GM19438 (cell line): ENCODE measurements at regions not wholly inside any gene's neighbourhood (a gene's known extent, or its start where the extent isn't known, plus 50 kb on each side); places are given as distances from the start of the nearest gene placed in this dataset.

ENCODE experiments used
- ATAC-seq: cut with Tn5 transposase; IDR thresholded peaks from one replicate; pipeline ENCODE4 v1.9.1; 2021; ENCODE audit warnings: low read depth; ENCODE audit not compliant: unreplicated experiment

GRCh38 chr5:168188182-168188581, 103.3 kb upstream of the WWC1 start:
- ATAC-seq: no peak

- no peak for ATAC-seq
Measured at GRCh38 chr5:168192120-168192519, 99.3 kb upstream of the WWC1 start.

GRCh38 chr5:168193493-168194250, 97.8 kb upstream of the WWC1 start:
- ATAC-seq: no peak

- ATAC-seq: no peak
Measured at GRCh38 chr5:168195110-168195509, 96.3 kb upstream of the WWC1 start.

- no peak for ATAC-seq
Measured at GRCh38 chr5:168198359-168198758, 93.1 kb upstream of the WWC1 start.

GRCh38 chr5:168202996-168203395, 88.4 kb upstream of the WWC1 start:
- no peak for ATAC-seq

GRCh38 chr5:168204165-168204564, 87.3 kb upstream of the WWC1 start:
- ATAC-seq: no peak

- ATAC-seq: no peak
Measured at GRCh38 chr5:168207450-168208029, 83.9 kb upstream of the WWC1 start.

GRCh38 chr5:168209244-168209995, 82.0 kb upstream of the WWC1 start:
- no peak for ATAC-seq

- no peak for ATAC-seq
Measured at GRCh38 chr5:168209997-168210396, 81.4 kb upstream of the WWC1 start.

- ATAC-seq: no peak
Measured at GRCh38 chr5:168211245-168211644, 80.2 kb upstream of the WWC1 start.

GRCh38 chr5:168211936-168212335, 79.5 kb upstream of the WWC1 start:
- no peak for ATAC-seq

- no peak for ATAC-seq
Measured at GRCh38 chr5:168214071-168214470, 77.4 kb upstream of the WWC1 start.

- no peak for ATAC-seq
Measured at GRCh38 chr5:168214886-168215285, 76.6 kb upstream of the WWC1 start.

GRCh38 chr5:168215646-168216045, 75.8 kb upstream of the WWC1 start:
- ATAC-seq: no peak

- no peak for ATAC-seq
Measured at GRCh38 chr5:168216989-168217388, 74.5 kb upstream of the WWC1 start.

- no peak for ATAC-seq
Measured at GRCh38 chr5:168217497-168217896, 73.9 kb upstream of the WWC1 start.

GRCh38 chr5:168218746-168219145, 72.7 kb upstream of the WWC1 start:
- no peak for ATAC-seq

- ATAC-seq: peak; percentile 78
Measured at GRCh38 chr5:168219515-168220410, 71.7 kb upstream of the WWC1 start.

GRCh38 chr5:168224085-168224484, 67.4 kb upstream of the WWC1 start:
- no peak for ATAC-seq

GRCh38 chr5:168226012-168226411, 65.4 kb upstream of the WWC1 start:
- no peak for ATAC-seq
